GM13977 (cell line): ENCODE measurements at regions not wholly inside any gene's neighbourhood (a gene's known extent, or its start where the extent isn't known, plus 50 kb on each side); places are given as distances from the start of the nearest gene placed in this dataset.

Source experiments
- DNase-seq: peaks from one replicate; pipeline ENCODE4 v3.0.0; 2012; ENCODE audit warnings: low spot score
- in situ Hi-C: fragments of 300-500 bp; cut with MboI; formaldehyde crosslinking; loops from one replicate; pipeline ENCODE4 v1.12.0; 2022; ENCODE audit warnings: low sequenced_read_pairs, low pct_unique_long_range_greater_than_20kb, mixed read lengths, inconsistent platforms; ENCODE audit not compliant: unreplicated experiment
- TF ChIP-seq, protein P1 (sequence below): IDR thresholded peaks from 2 replicates; pipeline ENCODE4 v1.5.1; 2012; ENCODE audit warnings: mild to moderate bottlenecking, control low read depth; ENCODE audit not compliant: insufficient read depth; ENCODE audit errors: extremely low read depth, missing control alignments

DNA sequence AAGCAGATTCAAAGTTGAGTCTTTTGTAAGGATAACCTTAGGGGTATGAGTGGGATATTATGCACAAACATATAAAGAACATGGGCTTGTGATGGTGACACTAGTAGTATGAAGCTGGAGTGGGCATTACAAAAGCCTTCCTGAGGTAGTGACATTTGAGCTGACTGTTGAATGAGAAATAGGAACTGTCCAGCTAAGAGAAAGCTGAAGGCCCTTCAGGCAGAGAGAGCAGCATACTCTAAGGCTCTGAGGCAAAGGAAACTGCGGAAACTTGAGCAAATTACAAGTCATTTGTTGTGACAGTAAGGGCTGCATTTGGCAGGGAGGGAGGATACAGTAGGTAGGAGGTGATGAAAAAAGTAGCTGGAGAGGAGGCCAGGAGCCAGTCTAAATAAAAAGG is 190.7 kb upstream of the CD96 start:
- in situ Hi-C loops = no loop called here
- TF ChIP-seq, protein P1, sequence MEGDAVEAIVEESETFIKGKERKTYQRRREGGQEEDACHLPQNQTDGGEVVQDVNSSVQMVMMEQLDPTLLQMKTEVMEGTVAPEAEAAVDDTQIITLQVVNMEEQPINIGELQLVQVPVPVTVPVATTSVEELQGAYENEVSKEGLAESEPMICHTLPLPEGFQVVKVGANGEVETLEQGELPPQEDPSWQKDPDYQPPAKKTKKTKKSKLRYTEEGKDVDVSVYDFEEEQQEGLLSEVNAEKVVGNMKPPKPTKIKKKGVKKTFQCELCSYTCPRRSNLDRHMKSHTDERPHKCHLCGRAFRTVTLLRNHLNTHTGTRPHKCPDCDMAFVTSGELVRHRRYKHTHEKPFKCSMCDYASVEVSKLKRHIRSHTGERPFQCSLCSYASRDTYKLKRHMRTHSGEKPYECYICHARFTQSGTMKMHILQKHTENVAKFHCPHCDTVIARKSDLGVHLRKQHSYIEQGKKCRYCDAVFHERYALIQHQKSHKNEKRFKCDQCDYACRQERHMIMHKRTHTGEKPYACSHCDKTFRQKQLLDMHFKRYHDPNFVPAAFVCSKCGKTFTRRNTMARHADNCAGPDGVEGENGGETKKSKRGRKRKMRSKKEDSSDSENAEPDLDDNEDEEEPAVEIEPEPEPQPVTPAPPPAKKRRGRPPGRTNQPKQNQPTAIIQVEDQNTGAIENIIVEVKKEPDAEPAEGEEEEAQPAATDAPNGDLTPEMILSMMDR = no peak
- no peak for DNase-seq

DNA sequence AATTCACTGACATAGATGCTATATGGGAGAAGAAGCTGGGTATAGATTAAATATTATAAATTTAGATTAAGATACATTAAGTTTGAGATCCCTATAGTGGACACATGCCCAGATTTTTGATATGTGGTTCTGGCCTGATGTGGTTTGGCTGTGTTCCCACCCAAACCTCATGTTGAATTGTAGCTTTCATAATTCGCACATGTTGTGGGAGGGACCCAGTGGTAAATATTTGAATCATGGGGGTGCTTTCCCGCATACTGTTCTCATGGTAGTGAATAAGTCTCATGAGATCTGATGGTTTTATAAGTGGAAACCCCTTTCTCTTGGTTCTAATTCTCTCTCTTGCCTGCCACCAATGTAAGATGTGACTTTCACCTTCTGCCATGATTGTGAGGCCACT is 189.4 kb upstream of the CD96 start:
- in situ Hi-C loops = no loop called here
- TF ChIP-seq, protein P1 = no peak
- DNase-seq = no peak

- no peak for DNase-seq
- TF ChIP-seq, protein P1 = no peak
- in situ Hi-C loops = no loop called here
Measured at GRCh38 chr3:111359261-111360030, 182.6 kb upstream of the CD96 start.

DNA sequence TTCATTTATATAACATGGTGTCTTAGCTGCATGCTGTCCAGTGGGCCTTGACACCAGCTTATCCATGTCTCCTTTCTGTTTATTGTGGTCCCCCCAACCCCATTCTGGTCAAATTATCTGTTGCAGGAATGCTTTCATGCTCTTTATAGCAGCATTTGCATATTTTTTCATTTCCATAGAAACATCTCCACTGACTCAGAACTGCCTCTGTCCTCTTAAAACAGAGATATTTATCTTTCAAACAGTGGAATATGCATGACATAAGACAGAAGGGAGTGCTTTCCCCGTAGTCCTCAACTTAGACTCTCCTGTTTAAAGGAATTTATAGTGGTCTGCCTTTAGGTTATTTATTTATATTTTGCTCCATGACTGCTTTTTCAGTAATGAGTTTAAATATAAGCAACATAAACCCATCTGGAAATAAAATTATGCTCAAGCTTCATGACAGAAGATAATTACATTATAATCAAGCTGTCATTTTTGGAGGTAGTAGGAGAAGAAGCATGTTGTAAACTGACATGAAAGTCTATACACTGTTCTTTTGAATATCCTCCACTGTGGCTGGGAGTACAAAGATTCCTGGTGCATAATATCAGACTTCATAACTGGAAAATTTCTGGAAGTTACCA is 179.5 kb upstream of the CD96 start:
- TF ChIP-seq, protein P1 = no peak
- DNase-seq = no peak
- in situ Hi-C loops = no loop called here

DNA sequence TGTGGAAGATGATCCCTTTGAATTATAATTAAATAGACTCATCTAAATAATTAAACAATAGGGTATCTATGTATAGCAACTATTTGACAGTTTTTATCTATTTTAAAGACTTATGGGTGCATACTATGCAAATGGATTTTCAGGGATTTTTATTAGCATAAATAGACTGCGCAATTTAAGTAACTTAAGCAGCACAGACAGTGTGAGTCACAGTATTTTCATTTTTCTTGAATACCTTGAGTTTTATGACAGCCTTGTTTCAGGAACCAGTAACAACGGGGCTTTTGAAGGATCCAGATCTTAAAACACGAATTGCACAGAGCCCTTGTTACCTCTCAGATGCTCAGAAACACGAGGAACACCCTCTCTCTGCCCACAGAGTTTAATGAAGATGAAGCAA is 175.5 kb upstream of the CD96 start:
- no peak for DNase-seq
- in situ Hi-C loops = no loop called here
- TF ChIP-seq, protein P1 = no peak

GRCh38 chr3:111368056-111368455 is 173.9 kb upstream of the CD96 start:
- TF ChIP-seq, protein P1 = no peak
- DNase-seq = no peak
- in situ Hi-C loops = no loop called here
